GM21423 (cell line): ENCODE measurements at regions not wholly inside any gene's neighbourhood (a gene's known extent, or its start where the extent isn't known, plus 50 kb on each side); places are given as distances from the start of the nearest gene placed in this dataset.

ENCODE experiments used
- ATAC-seq: cut with Tn5 transposase; IDR thresholded peaks from one replicate; pipeline ENCODE4 v1.9.1; 2021; ENCODE audit warnings: mild to moderate bottlenecking, moderate library complexity; ENCODE audit not compliant: unreplicated experiment

- ATAC-seq, result no peak
These were observed 648.4 kb upstream of the HTR2C start for GRCh38 chrX:113935518-113935917.

GRCh38 chrX:113933931-113934330, 650.0 kb upstream of the HTR2C start:
- ATAC-seq, result no peak

- no peak for ATAC-seq
These were observed 654.9 kb upstream of the HTR2C start for GRCh38 chrX:113929004-113929403.

- no peak for ATAC-seq
These were observed 663.2 kb upstream of the HTR2C start for GRCh38 chrX:113920661-113921060.

GRCh38 chrX:113919387-113919786, 664.5 kb upstream of the HTR2C start:
- ATAC-seq, result no peak

- no peak for ATAC-seq
These were observed 677.7 kb upstream of the HTR2C start for GRCh38 chrX:113906168-113906567.

- no peak for ATAC-seq
These were observed 691.0 kb upstream of the HTR2C start for GRCh38 chrX:113892891-113893290.

DNA sequence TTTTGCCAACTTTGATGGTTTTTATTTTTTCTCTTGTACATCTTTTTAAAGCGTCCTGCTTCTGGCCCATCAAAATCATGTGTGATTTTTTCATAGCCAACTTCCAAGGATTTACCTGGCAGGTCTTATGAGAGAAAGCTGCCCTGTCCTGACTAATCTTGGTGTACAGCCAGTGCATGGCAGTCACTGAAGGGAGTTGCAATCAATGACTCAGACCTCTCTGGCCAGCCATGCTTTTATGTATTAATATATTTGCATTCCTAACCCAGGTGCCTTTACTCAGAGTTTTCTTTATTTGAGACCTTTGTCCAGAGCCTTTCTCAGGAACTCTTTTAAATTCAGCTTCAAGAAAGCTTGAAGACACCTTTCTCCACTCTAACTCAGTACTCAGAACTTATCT, 691.5 kb upstream of the HTR2C start:
- ATAC-seq, result no peak

GRCh38 chrX:113873056-113873455, 710.8 kb upstream of the HTR2C start:
- ATAC-seq, result no peak

- ATAC-seq, result no peak
These were observed 715.2 kb upstream of the HTR2C start for GRCh38 chrX:113868711-113869110.

GRCh38 chrX:113868177-113868576, 715.7 kb upstream of the HTR2C start:
- ATAC-seq, result no peak

DNA sequence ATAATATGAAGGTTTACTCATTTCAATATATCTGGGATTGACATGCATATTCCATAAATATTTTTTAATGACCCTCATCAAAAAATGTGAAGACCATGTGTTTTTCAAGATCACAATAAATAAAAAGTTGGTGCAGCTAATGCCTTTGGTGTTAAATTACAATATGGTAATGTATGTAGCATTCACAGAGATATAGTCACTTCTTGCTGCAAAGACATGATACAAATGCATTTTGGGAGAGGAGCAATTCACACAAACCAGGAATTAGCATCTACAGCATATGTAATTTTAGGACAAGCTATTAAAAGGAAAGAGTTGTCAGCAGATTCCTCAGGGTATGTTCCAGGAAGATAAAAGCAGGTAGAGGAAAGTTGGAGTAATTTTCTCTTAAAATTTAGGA, 734.5 kb upstream of the HTR2C start:
- ATAC-seq, result no peak

- no peak for ATAC-seq
These were observed 750.5 kb upstream of the HTR2C start for GRCh38 chrX:113833096-113834055.

- ATAC-seq, result no peak
These were observed 755.4 kb upstream of the HTR2C start for GRCh38 chrX:113828470-113828869.

DNA sequence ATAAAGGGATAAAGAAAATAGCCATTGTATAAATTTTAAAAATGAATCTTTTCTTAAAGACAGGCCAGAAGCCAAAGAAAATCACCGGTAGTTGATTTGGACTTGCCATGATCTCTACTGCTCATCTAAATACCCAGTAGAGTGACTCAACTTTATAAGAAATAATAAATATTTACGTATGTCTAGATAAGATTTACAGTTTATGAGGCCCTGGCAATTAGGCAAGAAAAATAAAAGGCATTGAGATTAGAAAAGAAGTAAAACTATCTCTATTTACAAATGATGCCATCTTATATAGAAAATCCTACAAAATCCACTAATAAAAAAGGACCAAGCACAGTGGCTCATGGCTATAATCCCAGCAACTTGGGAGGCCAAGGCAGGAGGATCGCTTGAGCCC, 765.5 kb upstream of the HTR2C start:
- ATAC-seq, result no peak

DNA sequence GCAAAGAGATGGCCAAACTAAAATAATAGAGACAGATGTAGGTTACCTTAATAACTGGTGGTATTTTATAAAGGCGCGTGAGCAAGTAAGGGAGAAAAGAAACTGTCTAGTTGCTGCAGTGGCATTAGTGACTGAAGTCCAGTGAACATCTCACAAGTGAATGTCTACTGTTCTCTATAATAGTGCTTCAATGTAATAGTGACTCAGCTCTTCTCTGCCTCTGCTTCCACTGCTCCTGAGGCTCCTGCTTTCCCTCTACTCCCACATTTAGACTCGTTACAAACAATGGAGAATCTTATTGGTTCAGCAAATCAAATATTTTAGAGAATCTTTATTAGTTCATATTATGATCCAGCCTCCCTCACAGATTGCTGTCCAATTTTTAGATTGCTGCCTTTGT, 779.1 kb upstream of the HTR2C start:
- ATAC-seq, result no peak

- no peak for ATAC-seq
These were observed 779.6 kb upstream of the HTR2C start for GRCh38 chrX:113804291-113804690.

- ATAC-seq, result no peak
These were observed 781.0 kb upstream of the HTR2C start for GRCh38 chrX:113802837-113803236.

DNA sequence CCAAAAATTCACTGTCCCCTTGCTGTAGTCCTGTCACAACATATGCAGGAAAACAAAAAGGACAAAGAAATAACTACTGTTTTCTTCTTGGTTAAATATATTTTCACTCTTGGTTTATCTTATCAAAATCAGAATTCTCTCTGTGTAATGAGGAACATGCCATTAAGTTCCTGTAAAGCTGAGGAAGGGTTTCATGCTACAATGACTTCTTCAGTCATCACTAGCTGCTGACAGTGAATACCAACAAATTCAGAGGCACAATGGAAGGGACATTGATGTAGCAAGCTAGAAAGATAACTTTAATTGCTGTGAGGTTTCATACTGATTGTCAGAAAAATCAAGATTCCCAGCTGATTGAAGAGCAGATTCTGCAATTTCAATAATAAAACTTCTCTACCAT, 782.9 kb upstream of the HTR2C start:
- no peak for ATAC-seq

DNA sequence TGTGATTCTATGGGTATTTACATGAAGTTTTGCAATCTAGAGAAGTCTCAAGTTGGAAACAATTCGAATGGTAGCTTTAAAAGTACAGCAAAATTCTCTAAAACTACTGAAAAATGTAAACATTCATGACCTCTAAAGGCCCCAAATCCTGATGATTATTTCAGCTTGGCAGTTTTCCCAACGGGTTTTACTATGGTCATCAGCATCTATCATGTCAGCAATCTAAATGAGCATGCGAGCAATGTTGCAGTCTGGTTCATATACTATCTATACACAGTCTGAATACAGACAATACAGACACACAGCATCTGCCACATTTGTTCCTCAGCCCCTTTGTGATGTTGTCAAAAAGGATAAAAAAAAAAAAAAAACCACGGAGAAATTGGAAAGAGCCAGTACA, 790.3 kb upstream of the HTR2C start:
- ATAC-seq, result no peak

- ATAC-seq, result no peak
These were observed 792.9 kb upstream of the HTR2C start for GRCh38 chrX:113790987-113791386.

GRCh38 chrX:113784754-113785153, 799.1 kb upstream of the HTR2C start:
- ATAC-seq, result peak; percentile 53

- no peak for ATAC-seq
These were observed 813.1 kb upstream of the HTR2C start for GRCh38 chrX:113770806-113771205.
